ENCODE measurements at regions not wholly inside any gene's neighbourhood (a gene's known extent, or its start where the extent isn't known, plus 50 kb on each side); places are given as distances from the start of the nearest gene placed in this dataset.

- TF ChIP-seq TAF1 (IDR thresholded peaks at IDR 0.05; ENCODE audit: control insufficient read depth, extremely low read depth, insufficient read depth, low read length, severe bottlenecking) (no peak), REST (IDR thresholded peaks at IDR 0.05; ENCODE audit: borderline replicate concordance) (no peak), REST (CRISPR knock-in tag; IDR thresholded peaks at IDR 0.05; ENCODE audit: low read depth) (no peak)
Observed at GRCh38 chr14:80110721-80111120, 100.6 kb downstream of the DIO2 start.
